HG03439 (cell line): ENCODE measurements at regions not wholly inside any gene's neighbourhood (a gene's known extent, or its start where the extent isn't known, plus 50 kb on each side); places are given as distances from the start of the nearest gene placed in this dataset.
"Not testable (repeated sequence)": the region's sequence is repeated elsewhere in the genome, so short reads cannot be mapped to it uniquely, and the experiment has no call there.

Source experiments
- ATAC-seq: cut with Tn5 transposase; IDR thresholded peaks from one replicate; pipeline ENCODE4 v1.9.1; 2021; ENCODE audit warnings: mild to moderate bottlenecking, moderate library complexity; ENCODE audit not compliant: unreplicated experiment

- no peak for ATAC-seq
Observed at GRCh38 chr11:123344790-123345357, 85.2 kb upstream of the GRAMD1B start.

DNA sequence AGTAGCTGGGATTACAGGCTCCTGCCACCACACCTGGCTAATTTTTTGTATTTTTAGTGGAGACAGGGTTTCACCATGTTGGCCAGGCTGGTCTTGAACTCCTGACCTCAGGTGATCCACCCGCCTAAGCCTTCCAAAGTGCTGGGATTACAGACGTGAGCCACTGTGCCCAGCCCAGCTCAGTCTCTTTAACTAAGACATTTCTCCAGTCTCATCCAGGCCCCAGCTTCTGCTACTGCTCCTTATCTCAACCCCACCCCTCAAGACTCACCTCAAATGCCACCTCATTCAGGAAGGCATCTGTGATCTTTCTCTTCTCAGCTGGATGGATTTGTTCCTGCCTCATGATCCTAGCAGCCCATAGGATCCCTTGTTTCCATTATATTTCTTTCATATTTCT, 85.9 kb upstream of the GRAMD1B start:
- not testable (repeated sequence) for ATAC-seq

DNA sequence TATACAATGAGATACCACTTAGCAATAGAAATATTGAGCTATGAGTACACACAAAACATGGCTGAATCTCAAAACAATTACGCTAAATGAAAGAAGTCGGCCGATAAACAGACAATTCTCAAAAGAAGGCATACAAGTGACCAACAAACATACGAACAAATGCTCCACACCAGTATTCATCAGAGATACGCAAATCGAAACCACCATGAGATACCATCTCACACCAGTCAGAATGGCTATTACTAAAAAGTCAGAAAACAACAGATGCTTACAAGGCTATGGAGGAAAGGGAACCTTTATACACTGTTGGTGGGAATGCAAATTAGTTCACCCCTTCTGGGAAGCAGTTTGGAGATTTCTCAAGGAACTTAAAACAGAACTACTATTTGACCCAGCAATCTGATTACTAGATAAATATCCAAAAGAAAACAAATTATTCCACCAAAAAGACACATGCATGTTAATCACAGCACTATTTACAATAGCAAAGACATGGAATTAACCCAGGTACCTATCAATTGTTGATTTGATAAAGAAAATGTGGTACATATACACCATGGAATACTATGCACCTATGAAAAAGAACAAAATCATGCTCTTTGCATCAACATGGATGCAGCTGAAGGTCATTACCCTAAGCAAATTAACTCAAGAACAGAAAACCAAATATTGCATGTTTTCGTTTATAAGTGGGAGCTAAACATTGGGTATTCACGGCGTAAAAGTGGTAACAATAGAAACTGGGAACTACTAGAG, 90.9 kb upstream of the GRAMD1B start:
- ATAC-seq = no peak

DNA sequence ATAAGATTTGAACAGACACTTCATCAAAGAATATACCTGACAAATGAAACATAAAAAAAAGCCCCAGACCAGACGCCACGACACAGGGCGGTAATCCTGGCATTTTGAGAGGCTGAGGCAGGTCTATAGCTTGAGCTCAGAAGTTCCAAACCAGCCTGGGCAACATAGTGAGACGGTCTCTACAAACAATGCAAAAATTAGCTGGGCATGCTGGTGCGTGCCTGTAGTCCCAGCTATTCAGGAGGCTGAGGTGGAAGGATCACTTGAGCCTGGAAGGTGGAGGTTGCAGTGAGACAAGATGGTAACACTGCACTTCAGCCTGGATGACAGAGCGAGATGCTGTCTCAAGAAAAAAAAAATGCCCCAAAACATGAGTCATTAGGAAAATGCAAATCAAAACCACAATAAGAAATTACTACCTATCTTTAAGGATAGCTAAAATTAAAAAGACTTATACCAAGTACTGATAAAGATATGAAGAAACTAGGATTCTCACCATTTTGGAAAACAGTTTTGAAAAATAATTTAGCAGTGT, 91.7 kb upstream of the GRAMD1B start:
- no peak for ATAC-seq

DNA sequence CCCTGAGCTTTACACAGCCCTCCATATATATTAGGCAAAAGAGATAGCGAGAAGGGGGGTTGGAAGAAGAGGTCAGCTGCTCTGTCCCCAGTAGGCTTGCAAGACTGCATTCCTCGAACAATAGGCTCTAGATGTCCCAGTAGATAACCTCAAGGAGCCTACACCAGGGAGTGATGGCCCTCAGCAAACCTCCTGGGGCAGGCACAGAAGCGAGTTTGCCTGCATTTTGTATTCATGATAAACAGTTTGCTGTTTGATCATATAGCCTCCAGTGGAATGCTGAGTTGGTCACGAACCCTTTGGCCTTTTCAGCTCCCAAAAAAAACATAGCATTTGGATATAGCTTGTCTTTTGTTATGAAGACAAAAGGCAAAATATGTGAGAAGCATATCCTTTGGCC, 95.1 kb upstream of the GRAMD1B start:
- no peak for ATAC-seq

GRCh38 chr11:123332577-123332976, 97.5 kb upstream of the GRAMD1B start:
- ATAC-seq = not testable (repeated sequence)

DNA sequence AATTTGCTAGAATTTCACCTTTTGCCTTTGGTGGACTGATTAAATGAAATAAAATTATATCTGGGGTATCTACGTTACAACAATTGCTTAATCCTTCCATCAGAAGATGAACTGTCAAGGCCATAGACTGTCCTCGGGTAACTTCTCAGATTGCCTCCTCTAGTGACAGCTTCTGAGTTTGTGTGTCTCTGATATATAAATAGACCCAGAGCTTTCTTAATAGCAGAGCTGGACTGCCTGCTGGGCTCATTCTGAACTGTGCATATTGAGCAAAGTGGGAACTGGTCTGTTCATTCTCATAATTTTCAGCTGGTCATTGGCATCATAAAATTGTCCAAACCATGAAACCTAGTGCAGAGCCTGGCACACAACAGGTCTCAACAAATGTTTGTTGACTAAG, 99.1 kb upstream of the GRAMD1B start:
- no peak for ATAC-seq

DNA sequence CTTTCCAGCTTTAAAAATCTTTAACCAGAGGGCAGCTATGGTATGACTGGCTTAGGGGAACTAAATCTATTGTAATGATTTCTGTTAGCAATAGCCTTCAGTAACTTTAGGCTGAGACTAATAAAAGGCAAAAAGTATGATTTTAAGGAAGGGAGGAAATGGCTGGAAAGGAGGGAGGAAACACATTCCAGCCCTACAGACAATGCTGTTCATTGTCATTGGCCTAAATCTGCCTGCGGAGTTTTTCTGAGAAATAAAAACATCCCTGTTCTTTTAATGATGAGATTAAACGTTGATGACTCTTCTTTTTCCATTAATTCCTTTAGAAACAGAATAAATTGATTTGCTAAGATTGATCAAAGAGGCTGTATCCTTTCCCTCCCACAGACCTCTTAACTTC, 99.6 kb upstream of the GRAMD1B start:
- ATAC-seq = no peak

GRCh38 chr11:123330071-123330470, 100.0 kb upstream of the GRAMD1B start:
- ATAC-seq = no peak

- no peak for ATAC-seq
Observed at GRCh38 chr11:123328281-123328867, 101.7 kb upstream of the GRAMD1B start.

- no peak for ATAC-seq
Observed at GRCh38 chr11:123325533-123325932, 104.5 kb upstream of the GRAMD1B start.

GRCh38 chr11:123323568-123323967, 106.5 kb upstream of the GRAMD1B start:
- ATAC-seq = no peak

- ATAC-seq = no peak
Observed at GRCh38 chr11:123321636-123322035, 108.4 kb upstream of the GRAMD1B start.

GRCh38 chr11:123318623-123319022, 111.4 kb upstream of the GRAMD1B start:
- ATAC-seq = no peak

DNA sequence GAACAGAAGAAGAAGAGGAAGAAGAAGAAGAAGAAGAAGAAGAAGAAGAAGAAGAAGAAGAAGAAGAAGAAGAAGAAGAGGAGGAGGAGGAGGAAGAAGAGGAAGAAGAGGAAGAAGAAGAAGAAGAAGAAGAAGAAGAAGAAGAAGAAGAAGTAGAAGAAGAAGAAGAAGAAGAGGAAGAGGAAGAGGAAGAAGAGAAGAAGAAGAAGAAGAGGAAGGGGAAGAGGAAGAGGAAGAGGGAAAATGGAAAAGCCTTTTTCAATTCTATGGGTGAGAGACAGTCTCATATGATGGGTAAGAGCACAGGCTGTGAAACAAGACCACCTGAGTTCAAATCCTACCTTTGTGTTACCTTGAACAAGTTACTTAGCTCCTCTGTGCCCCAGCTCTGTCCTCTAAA, 111.9 kb upstream of the GRAMD1B start:
- not testable (repeated sequence) for ATAC-seq

GRCh38 chr11:123316003-123316402, 114.1 kb upstream of the GRAMD1B start:
- no peak for ATAC-seq

DNA sequence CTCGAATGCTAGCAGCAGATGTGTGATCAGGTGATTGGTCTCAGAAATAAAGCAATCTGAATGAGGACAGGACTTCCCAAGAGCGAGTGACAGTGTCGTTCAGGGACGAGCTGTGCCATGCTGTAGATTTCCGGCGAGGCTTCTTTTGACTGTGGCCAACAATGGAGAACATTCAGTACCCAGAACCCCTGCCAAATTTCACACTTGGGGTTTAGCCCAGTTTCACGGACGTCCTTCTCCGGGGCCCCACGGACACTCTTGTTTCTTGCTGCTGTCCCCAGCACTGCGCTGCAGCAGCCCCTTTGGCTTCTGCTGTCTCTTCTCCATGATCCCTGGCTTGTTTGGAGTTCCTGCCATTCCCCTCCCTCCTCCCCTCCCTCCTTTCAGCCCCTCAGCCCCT, 115.1 kb upstream of the GRAMD1B start:
- ATAC-seq = no peak

- ATAC-seq = no peak
Observed at GRCh38 chr11:123313262-123313661, 116.8 kb upstream of the GRAMD1B start.

GRCh38 chr11:123308077-123308476, 113.0 kb upstream of the CLMP start:
- ATAC-seq = no peak

DNA sequence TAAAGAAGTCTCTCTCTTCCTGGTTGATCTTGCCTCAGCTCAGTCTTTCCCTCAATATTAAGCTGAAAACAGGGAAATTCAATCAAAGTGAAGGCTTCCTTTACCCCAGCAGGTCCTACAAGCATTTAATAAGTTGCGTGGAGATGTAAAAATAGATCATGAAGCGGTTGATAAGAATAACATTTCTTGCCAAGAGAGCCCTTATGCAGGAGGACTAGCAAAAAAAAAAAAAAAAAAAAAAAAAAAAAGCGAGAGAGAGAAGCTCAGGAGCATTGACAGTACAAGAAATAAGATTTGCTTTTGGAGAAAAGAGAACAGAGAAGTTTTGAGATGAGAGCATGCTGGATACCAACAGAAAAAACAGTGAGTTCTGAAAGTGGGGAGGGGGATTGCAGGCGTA, 112.2 kb upstream of the CLMP start:
- no peak for ATAC-seq

GRCh38 chr11:123306531-123306930, 111.5 kb upstream of the CLMP start:
- no peak for ATAC-seq
